Uterus (tissue), 2 donors: ENCODE measurements at regions not wholly inside any gene's neighbourhood (a gene's known extent, or its start where the extent isn't known, plus 50 kb on each side); places are given as distances from the start of the nearest gene placed in this dataset.

Source experiments
- POLR2A ChIP-seq, 2 donors: fragments of 450-650 bp; IDR thresholded peaks; one replicate each; pipeline ENCODE4 v1.6.1; 2016; ENCODE audit warnings: antibody characterized with exemption in 2 of 2, mild to moderate bottlenecking in 1 of 2, moderate library complexity in 1 of 2
- TF ChIP-seq, protein P1 (sequence below), 4 experiments: fragments of 200-600 bp in 2 of 4; fragments of 450-650 bp in 2 of 4; sonication (generic) in 2 of 4; IDR thresholded peaks; one replicate each; pipeline ENCODE4 v1.5.1; 2016 to 2019; ENCODE audit warnings: antibody characterized with exemption in 4 of 4, mild to moderate bottlenecking in 2 of 4, moderate library complexity in 1 of 4

DNA sequence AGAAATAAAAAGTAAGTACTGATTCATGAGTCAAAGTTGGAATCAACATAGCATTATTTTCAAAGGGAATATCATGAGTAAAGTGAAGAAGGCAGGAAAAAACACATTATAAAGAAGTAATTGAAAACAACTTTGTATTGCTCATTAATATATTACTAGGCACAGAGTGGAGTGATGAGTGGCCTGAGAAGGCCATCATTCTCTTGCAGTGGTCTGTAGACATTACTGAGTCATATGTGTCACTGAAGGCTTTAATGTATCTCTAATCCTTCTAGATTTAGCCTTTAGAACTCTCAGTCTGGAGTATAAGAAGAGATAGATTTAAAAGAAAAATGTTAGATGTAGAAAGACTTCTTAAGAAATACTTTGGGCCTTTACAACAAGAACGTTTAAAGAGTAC is 881.4 kb downstream of the DNAH5 start:
- TF ChIP-seq, protein P1, sequence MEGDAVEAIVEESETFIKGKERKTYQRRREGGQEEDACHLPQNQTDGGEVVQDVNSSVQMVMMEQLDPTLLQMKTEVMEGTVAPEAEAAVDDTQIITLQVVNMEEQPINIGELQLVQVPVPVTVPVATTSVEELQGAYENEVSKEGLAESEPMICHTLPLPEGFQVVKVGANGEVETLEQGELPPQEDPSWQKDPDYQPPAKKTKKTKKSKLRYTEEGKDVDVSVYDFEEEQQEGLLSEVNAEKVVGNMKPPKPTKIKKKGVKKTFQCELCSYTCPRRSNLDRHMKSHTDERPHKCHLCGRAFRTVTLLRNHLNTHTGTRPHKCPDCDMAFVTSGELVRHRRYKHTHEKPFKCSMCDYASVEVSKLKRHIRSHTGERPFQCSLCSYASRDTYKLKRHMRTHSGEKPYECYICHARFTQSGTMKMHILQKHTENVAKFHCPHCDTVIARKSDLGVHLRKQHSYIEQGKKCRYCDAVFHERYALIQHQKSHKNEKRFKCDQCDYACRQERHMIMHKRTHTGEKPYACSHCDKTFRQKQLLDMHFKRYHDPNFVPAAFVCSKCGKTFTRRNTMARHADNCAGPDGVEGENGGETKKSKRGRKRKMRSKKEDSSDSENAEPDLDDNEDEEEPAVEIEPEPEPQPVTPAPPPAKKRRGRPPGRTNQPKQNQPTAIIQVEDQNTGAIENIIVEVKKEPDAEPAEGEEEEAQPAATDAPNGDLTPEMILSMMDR (IDR thresholded peaks at IDR 0.05), result no peak
- TF ChIP-seq POLR2A (IDR thresholded peaks at IDR 0.05), result no peak
